GM23338 (cell line): ENCODE measurements at regions not wholly inside any gene's neighbourhood (a gene's known extent, or its start where the extent isn't known, plus 50 kb on each side); places are given as distances from the start of the nearest gene placed in this dataset.

Experiments used
- ATAC-seq: fragments of 200-7000 bp; cut with Tn5 transposase; 3 replicates; pipeline ENCODE4 v1.9.1; 2020
- DNase-seq: peaks from one replicate; pipeline ENCODE4 v3.0.0-alpha.2; 2015; ENCODE audit warnings: low spot score
- H2AFZ ChIP-seq: fragments of 200-600 bp; sonication (generic); 2 replicates; pipeline ENCODE4 v1.8.0; 2016; ENCODE audit warnings: antibody characterized with exemption, mild to moderate bottlenecking, moderate library complexity
- H3F3A ChIP-seq: fragments of 200-600 bp; sonication (generic); replicated peaks from 2 replicates; pipeline ENCODE4 v1.8.0; 2017; ENCODE audit warnings: antibody characterized with exemption, mixed run types, low read depth
- H3K27ac ChIP-seq: fragments of 200-600 bp; sonication (generic); 2 replicates; pipeline ENCODE4 v1.6.1; 2016; ENCODE audit warnings: low read depth
- H3K27me3 ChIP-seq: fragments of 200-600 bp; sonication (generic); 2 replicates; pipeline ENCODE4 v1.8.0; 2016; ENCODE audit warnings: mild to moderate bottlenecking, mixed run types, moderate library complexity; ENCODE audit not compliant: insufficient read depth
- H3K36me3 ChIP-seq: fragments of 200-600 bp; sonication (generic); 2 replicates; pipeline ENCODE4 v1.8.0; 2016; ENCODE audit warnings: mild to moderate bottlenecking; ENCODE audit not compliant: insufficient read depth
- H3K4me1 ChIP-seq: fragments of 200-600 bp; sonication (generic); 2 replicates; pipeline ENCODE4 v1.8.0; 2016; ENCODE audit warnings: mild to moderate bottlenecking, moderate library complexity; ENCODE audit not compliant: insufficient read depth
- H3K4me2 ChIP-seq: fragments of 200-600 bp; sonication (generic); 2 replicates; pipeline ENCODE4 v1.7.1; 2017; ENCODE audit warnings: mixed run types
- H3K4me3 ChIP-seq: fragments of 200-600 bp; sonication (generic); 2 replicates; pipeline ENCODE4 v1.6.1; 2016; ENCODE audit warnings: mixed run types
- H3K79me2 ChIP-seq: fragments of 200-600 bp; sonication (generic); replicated peaks from 2 replicates; pipeline ENCODE4 v1.8.0; 2017; ENCODE audit warnings: mild to moderate bottlenecking; ENCODE audit not compliant: insufficient read depth
- H3K9me2 ChIP-seq: fragments of 200-600 bp; sonication (generic); 2 replicates; pipeline ENCODE4 v1.8.0; 2017; ENCODE audit not compliant: insufficient read depth
- H4K20me1 ChIP-seq: fragments of 200-600 bp; sonication (generic); replicated peaks from 2 replicates; pipeline ENCODE4 v1.8.0; 2017; ENCODE audit warnings: mild to moderate bottlenecking; ENCODE audit not compliant: insufficient read depth
- H3K27ac Mint-ChIP-seq: 2 replicates; pipeline ENCODE4 v1.8.0; 2020; ENCODE audit warnings: inconsistent platforms, mild to moderate bottlenecking, moderate library complexity, mixed read lengths
- H3K27me3 Mint-ChIP-seq: 3 replicates; pipeline ENCODE4 v1.8.0; 2022; ENCODE audit warnings: low read depth, mild to moderate bottlenecking, moderate library complexity, mixed read lengths, inconsistent platforms; ENCODE audit not compliant: insufficient read depth, poor library complexity
- H3K36me3 Mint-ChIP-seq: 3 replicates; pipeline ENCODE4 v1.8.0; 2021; ENCODE audit warnings: low read depth, mild to moderate bottlenecking, inconsistent platforms, moderate library complexity, mixed read lengths
- H3K4me1 Mint-ChIP-seq: 3 replicates; pipeline ENCODE4 v1.8.0; 2020; ENCODE audit warnings: mild to moderate bottlenecking, inconsistent platforms, mixed read lengths
- H3K4me3 Mint-ChIP-seq: 3 replicates; pipeline ENCODE4 v1.8.0; 2021; ENCODE audit warnings: moderate library complexity, mild to moderate bottlenecking, inconsistent platforms, mixed read lengths
- H3K9me3 Mint-ChIP-seq: 3 replicates; pipeline ENCODE4 v1.8.0; 2020; ENCODE audit warnings: moderate library complexity, mild to moderate bottlenecking, inconsistent platforms, mixed read lengths
- EZH2 ChIP-seq: fragments of 200-600 bp; sonication (generic); IDR thresholded peaks from one replicate; pipeline ENCODE4 v1.8.0; 2017; ENCODE audit warnings: antibody characterized with exemption, mild to moderate bottlenecking, low read depth; ENCODE audit not compliant: unreplicated experiment
- NANOG ChIP-seq: IDR thresholded peaks from 2 replicates; pipeline ENCODE4 v1.6.1; 2016; ENCODE audit warnings: antibody characterized with exemption, borderline replicate concordance
- POLR2AphosphoS5 ChIP-seq: IDR thresholded peaks from 2 replicates; pipeline ENCODE4 v1.6.1; 2016; ENCODE audit warnings: antibody characterized with exemption, low read depth
- ZNF114 ChIP-seq: fragments of 250-450 bp; sonication (Bioruptor Pico); IDR thresholded peaks from 2 replicates; pipeline ENCODE4 v1.5.0; 2020; ENCODE audit warnings: mild to moderate bottlenecking, moderate library complexity
- ZNF331 ChIP-seq: fragments of 250-450 bp; sonication (Bioruptor Pico); IDR thresholded peaks from 2 replicates; pipeline ENCODE4 v1.5.0; 2020; ENCODE audit warnings: low read depth, mild to moderate bottlenecking, moderate library complexity
- ZNF462 ChIP-seq: fragments of 250-450 bp; sonication (Bioruptor Pico); IDR thresholded peaks from 2 replicates; pipeline ENCODE4 v1.5.0; 2020; ENCODE audit warnings: mild to moderate bottlenecking, moderate library complexity

DNA sequence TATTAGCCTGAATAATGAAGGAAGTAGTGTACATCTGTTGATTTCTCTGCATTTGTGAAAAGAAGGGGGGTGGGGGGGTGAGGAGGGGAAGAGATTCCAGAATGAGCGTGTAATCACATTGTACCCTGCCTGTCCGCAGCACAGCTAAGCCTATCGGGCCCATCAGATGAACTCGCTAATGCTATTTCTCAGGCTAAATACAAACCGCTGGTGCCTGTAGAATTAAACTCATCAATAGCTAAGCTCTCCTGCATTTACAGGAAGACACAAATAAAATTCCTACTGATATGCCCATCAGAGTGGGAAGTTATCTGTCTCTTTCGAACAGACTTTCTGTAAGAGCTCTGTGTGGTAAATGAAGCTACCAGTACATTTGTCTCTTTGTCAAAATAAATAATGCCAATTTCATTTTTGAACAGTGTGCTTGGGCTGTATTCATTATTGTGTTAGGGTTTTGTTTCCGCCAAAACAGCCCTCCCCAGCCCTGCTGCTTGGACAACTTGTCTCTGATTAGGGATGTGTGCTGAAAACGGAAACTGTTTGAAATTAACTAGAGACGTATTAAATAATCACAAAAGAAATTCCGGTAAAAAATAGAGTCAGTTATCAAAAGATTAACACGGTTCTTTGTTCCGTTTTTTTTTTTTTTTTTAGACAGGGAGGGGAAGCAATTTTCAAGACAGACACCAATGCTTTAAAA lies 305.4 kb downstream of the TTLL7 start:
- ATAC-seq = peak; percentile 31
- H3K27me3 ChIP-seq = no peaks in the 10 kb centered on the region
- H3K9me3 Mint-ChIP-seq = peaks cover 10% of the 10 kb centered on the region

More for the DNA sequence above, 305.4 kb downstream of the TTLL7 start:
- H2AFZ ChIP-seq = peak overlapping the region; percentile 91
- Mint-ChIP-seq H3K36me3 (peaks cover 18% of the 10 kb centered on the region), H3K4me3 (peak overlapping the region; percentile 57), H3K27ac (peak overlapping the region; percentile 96), H3K4me1 (peaks cover 69% of the 10 kb centered on the region), H3K27me3 (peaks cover 11% of the 10 kb centered on the region)
- no peak for TF ChIP-seq EZH2
- no peak for TF ChIP-seq NANOG
- TF ChIP-seq ZNF462 (CRISPR knock-in tag) = no peak
- TF ChIP-seq POLR2AphosphoS5 = no peak
- no peak for TF ChIP-seq ZNF331 (CRISPR knock-in tag)
- no peak for TF ChIP-seq ZNF114
- DNase-seq = peak; percentile 43
- H3K27ac ChIP-seq = peak overlapping the region; percentile 96
- H3K4me2 ChIP-seq = peak overlapping the region; percentile 60
- H3K4me3 ChIP-seq = peak overlapping the region; percentile 29
- peaks cover 57% of the 10 kb centered on the region for H3K4me1 ChIP-seq
- H3K9me2 ChIP-seq = peaks cover 5% of the 10 kb centered on the region; the same call in 1 of the 2 replicates
- no peaks in the 10 kb centered on the region for H3K79me2 ChIP-seq
- H3K36me3 ChIP-seq = no peaks in the 10 kb centered on the region
- H3F3A ChIP-seq = no peaks in the 10 kb centered on the region; the same call in 1 of the 2 replicates
- H4K20me1 ChIP-seq = no peaks in the 10 kb centered on the region
